H1 (cell line): ENCODE measurements at regions not wholly inside any gene's neighbourhood (a gene's known extent, or its start where the extent isn't known, plus 50 kb on each side); places are given as distances from the start of the nearest gene placed in this dataset.

Experiments
- CTCF ChIA-PET: fragments of 300-600 bp; sonication (Branson Sonifier 250); formaldehyde crosslinking; loops from one replicate; lab custom pipeline; 2021; ENCODE audit not compliant: partially characterized antibody; lab: Charles Lee
- POLR2A ChIA-PET: fragments of 300-600 bp; sonication (Branson Sonifier 250); formaldehyde crosslinking; loops from one replicate; lab custom pipeline; 2021; ENCODE audit warnings: inconsistent platforms; ENCODE audit not compliant: partially characterized antibody; lab: Charles Lee
- DNase-seq, 2 experiments: peaks; one replicate each; pipeline versions ENCODE4 v3.0.0 to v3.0.0-alpha.2; 2010 to 2022; ENCODE audit warnings: low spot score in 2 of 2, low read depth in 1 of 2, mixed read lengths in 1 of 2
- FAIRE-seq: peaks from 2 replicates; lab custom pipeline; 2011; peaks lifted over from hg19 to GRCh38; lab: Jason Lieb, UNC
- H2AFZ ChIP-seq: 2 replicates; pipeline ENCODE4 v1.8.1; 2012; ENCODE audit warnings: low read length, inconsistent platforms
- H2AK5ac ChIP-seq: 2 replicates; pipeline ENCODE4 v1.6.1; 2013; ENCODE audit warnings: low read depth, low read length
- H2BK120ac ChIP-seq: replicated peaks from 2 replicates; pipeline ENCODE3; 2013; ENCODE audit warnings: low read depth, low read length, inconsistent platforms
- H2BK12ac ChIP-seq: 2 replicates; pipeline ENCODE4 v1.6.1; 2013; ENCODE audit warnings: low read depth, low read length
- H2BK15ac ChIP-seq: 2 replicates; pipeline ENCODE4 v1.6.1; 2013; ENCODE audit warnings: low read length
- H2BK20ac ChIP-seq: 2 replicates; pipeline ENCODE4 v1.6.1; 2013; ENCODE audit warnings: low read length
- H2BK5ac ChIP-seq: 2 replicates; pipeline ENCODE4 v1.6.1; 2013; ENCODE audit warnings: low read depth, low read length
- H3K14ac ChIP-seq: 2 replicates; pipeline ENCODE4 v1.6.1; 2013; ENCODE audit warnings: inconsistent platforms; ENCODE audit not compliant: insufficient read length
- H3K18ac ChIP-seq: 2 replicates; pipeline ENCODE4 v1.6.1; 2013; ENCODE audit warnings: low read length; ENCODE audit errors: extremely low read depth
- H3K23ac ChIP-seq: 2 replicates; pipeline ENCODE4 v1.6.1; 2013; ENCODE audit warnings: inconsistent platforms; ENCODE audit not compliant: insufficient read length
- H3K23me2 ChIP-seq: 2 replicates; pipeline ENCODE4 v1.6.1; 2013; ENCODE audit warnings: low read depth, low read length
- H3K27ac ChIP-seq: 2 replicates; pipeline ENCODE4 v1.6.1; 2011; ENCODE audit warnings: low read depth, low read length, inconsistent platforms
- H3K27me3 ChIP-seq, 4 experiments: replicated peaks in 1 of 4; 1 replicate in 1 of 4; 2 replicates in 3 of 4; pipeline versions ENCODE4 v1.6.1 to v1.8.1; 2011 to 2013; ENCODE audit warnings: low read length in 3 of 4, mild to moderate bottlenecking in 3 of 4, inconsistent platforms in 2 of 4, mixed read lengths in 2 of 4, moderate library complexity in 1 of 4; ENCODE audit not compliant: control insufficient read depth in 3 of 4, insufficient read depth in 3 of 4; ENCODE audit errors: extremely low read depth in 1 of 4
- H3K36me3 ChIP-seq, 4 experiments: 2 replicates each; pipeline versions ENCODE4 v1.6.1 to v1.8.1; 2011 to 2013; ENCODE audit warnings: mild to moderate bottlenecking in 4 of 4, low read length in 3 of 4, moderate library complexity in 2 of 4, control low read depth in 1 of 4, inconsistent platforms in 1 of 4; ENCODE audit not compliant: insufficient read depth in 4 of 4, control insufficient read depth in 2 of 4
- H3K4ac ChIP-seq: replicated peaks from 2 replicates; pipeline ENCODE3; 2013; ENCODE audit warnings: low read length, low read depth, mixed read lengths, inconsistent platforms; ENCODE audit not compliant: insufficient read length
- H3K4me1 ChIP-seq, 4 experiments: replicated peaks in 1 of 4; 1 replicate in 1 of 4; 2 replicates in 3 of 4; pipeline versions ENCODE4 v1.6.1 to v1.8.1; 2011 to 2013; ENCODE audit warnings: low read length in 3 of 4, inconsistent platforms in 2 of 4, mixed read lengths in 1 of 4; ENCODE audit not compliant: insufficient read depth in 4 of 4, control insufficient read depth in 3 of 4
- H3K4me2 ChIP-seq, 2 experiments: 2 replicates each; pipeline versions ENCODE4 v1.6.1 to v1.8.1; 2011 to 2013; ENCODE audit warnings: low read depth in 2 of 2, low read length in 2 of 2, control low read depth in 1 of 2, inconsistent platforms in 1 of 2, mild to moderate bottlenecking in 1 of 2; ENCODE audit not compliant: insufficient read depth in 1 of 2
- H3K4me3 ChIP-seq, 4 experiments: fragments of 200-600, 300-600 bp in 1 of 4; sonication (generic), shearing (Covaris generic), sonication (Bioruptor Twin) in 1 of 4; 2 replicates each; pipeline versions ENCODE4 v1.5.1 to v1.8.1; 2011 to 2016; ENCODE audit warnings: low read length in 4 of 4, low read depth in 3 of 4, control low read depth in 2 of 4, inconsistent platforms in 2 of 4, mild to moderate bottlenecking in 2 of 4, mixed read lengths in 1 of 4, moderate library complexity in 1 of 4; ENCODE audit not compliant: insufficient read depth in 2 of 4; ENCODE audit errors: extremely low read depth in 1 of 4
- H3K56ac ChIP-seq: replicated peaks from 2 replicates; pipeline ENCODE3; 2013; ENCODE audit warnings: low read depth, mild to moderate bottlenecking, mixed read lengths, low read length, inconsistent platforms; ENCODE audit not compliant: insufficient read length
- H3K79me1 ChIP-seq: 2 replicates; pipeline ENCODE4 v1.6.1; 2013; ENCODE audit warnings: low read depth, low read length, control low read depth
- H3K79me2 ChIP-seq, 2 experiments: 2 replicates each; pipeline versions ENCODE4 v1.6.1 to v1.8.1; 2012 to 2013; ENCODE audit warnings: low read length in 2 of 2, mild to moderate bottlenecking in 2 of 2, inconsistent platforms in 1 of 2; ENCODE audit not compliant: insufficient read depth in 2 of 2, control insufficient read depth in 1 of 2
- H3K9ac ChIP-seq, 4 experiments: replicated peaks in 1 of 4; 1 replicate in 1 of 4; 2 replicates in 3 of 4; pipeline versions ENCODE4 v1.6.1 to v1.8.1; 2011 to 2013; ENCODE audit warnings: low read depth in 3 of 4, low read length in 3 of 4, control low read depth in 2 of 4, mild to moderate bottlenecking in 2 of 4, moderate library complexity in 2 of 4, inconsistent platforms in 1 of 4; ENCODE audit errors: extremely low read depth in 1 of 4
- H3K9me3 ChIP-seq, 2 experiments: 2 replicates each; pipeline versions ENCODE4 v1.6.1 to v1.8.1; 2012 to 2013; ENCODE audit warnings: mild to moderate bottlenecking in 2 of 2, moderate library complexity in 2 of 2, control low read depth in 1 of 2, inconsistent platforms in 1 of 2, low read depth in 1 of 2, low read length in 1 of 2, mixed read lengths in 1 of 2; ENCODE audit not compliant: insufficient read depth in 2 of 2
- H4K20me1 ChIP-seq, 2 experiments: replicated peaks in 1 of 2; 2 replicates each; pipeline versions ENCODE3 to v1.8.1; 2011 to 2013; ENCODE audit warnings: inconsistent platforms in 2 of 2, low read length in 2 of 2, mild to moderate bottlenecking in 1 of 2; ENCODE audit not compliant: insufficient read depth in 2 of 2, control insufficient read depth in 1 of 2
- H4K5ac ChIP-seq: 2 replicates; pipeline ENCODE4 v1.6.1; 2013; ENCODE audit warnings: low read length, low read depth, mixed read lengths, inconsistent platforms; ENCODE audit not compliant: insufficient read length
- H4K8ac ChIP-seq: 2 replicates; pipeline ENCODE4 v1.8.0; 2013; ENCODE audit warnings: mild to moderate bottlenecking, moderate library complexity, low read length, inconsistent platforms; ENCODE audit not compliant: insufficient read depth; ENCODE audit errors: extremely low read depth
- H4K91ac ChIP-seq: replicated peaks from 2 replicates; pipeline ENCODE3; 2013; ENCODE audit warnings: low read length, mixed read lengths, inconsistent platforms; ENCODE audit not compliant: insufficient read length
- ASH2L ChIP-seq: fragments of 200-600, 300-600 bp; sonication (generic); IDR thresholded peaks from one replicate; pipeline ENCODE4 v1.7.1; 2017; ENCODE audit warnings: low read length
- BCL11A ChIP-seq, 2 experiments: IDR thresholded peaks; one replicate each; pipeline ENCODE4 v1.6.1; 2011; ENCODE audit warnings: low read depth in 2 of 2, low read length in 2 of 2, mild to moderate bottlenecking in 2 of 2
- BRCA1 ChIP-seq: IDR thresholded peaks from 2 replicates; pipeline ENCODE4 v1.6.1; 2012; ENCODE audit warnings: low read depth, low read length, improper control_type of control experiment
- CBX5 ChIP-seq: fragments of 300-800, 300-1000 bp; sonication (generic); IDR thresholded peaks from 2 replicates; pipeline ENCODE4 v1.7.1; 2016; ENCODE audit warnings: antibody characterized with exemption, low read length, low read depth
- CHD1 ChIP-seq: IDR thresholded peaks from 2 replicates; pipeline ENCODE4 v1.6.1; 2012; ENCODE audit warnings: low read depth, low read length, improper control_type of control experiment
- HDAC2 ChIP-seq, 2 experiments: fragments of 300-600 bp in 1 of 2; sonication (generic) in 1 of 2; IDR thresholded peaks; 2 replicates each; pipeline ENCODE4 v1.6.1; 2011 to 2012; ENCODE audit warnings: low read depth in 2 of 2, low read length in 2 of 2, mild to moderate bottlenecking in 2 of 2, moderate library complexity in 2 of 2, borderline replicate concordance in 1 of 2, inconsistent platforms in 1 of 2
- JUN ChIP-seq: IDR thresholded peaks from 2 replicates; pipeline ENCODE4 v1.6.1; 2011; ENCODE audit warnings: low read depth, mild to moderate bottlenecking, improper control_type of control experiment, low read length
- KDM1A ChIP-seq: fragments of 200-600, 300-600 bp; sonication (generic); IDR thresholded peaks from 2 replicates; pipeline ENCODE4 v1.7.1; 2016; ENCODE audit warnings: mild to moderate bottlenecking, low read length, borderline replicate concordance
- POU5F1 ChIP-seq: IDR thresholded peaks from 2 replicates; pipeline ENCODE4 v1.6.1; 2011; ENCODE audit warnings: low read depth, mild to moderate bottlenecking, low read length, moderate library complexity
- RBBP5 ChIP-seq: IDR thresholded peaks from 2 replicates; pipeline ENCODE4 v1.7.1; 2012; ENCODE audit warnings: low read depth, mild to moderate bottlenecking, inconsistent platforms, low read length, moderate library complexity, borderline replicate concordance
- SP2 ChIP-seq: IDR thresholded peaks from 2 replicates; pipeline ENCODE4 v1.6.1; 2012; ENCODE audit warnings: mild to moderate bottlenecking, low read length, inconsistent platforms
- TAF1 ChIP-seq: IDR thresholded peaks from 2 replicates; pipeline ENCODE4 v1.6.1; 2011; ENCODE audit warnings: mild to moderate bottlenecking, low read depth, low read length
- WGBS, 2 experiments: shearing (Covaris generic) in 1 of 2; methylation state at CpG; one replicate each; pipeline versions ENCODE4 v1.1.6 to v1.1.7; 2013 to 2015; ENCODE audit warnings: low lambda C conversion rate in 2 of 2, mixed read lengths in 2 of 2, inconsistent platforms in 1 of 2, low coverage in 1 of 2, missing lambda C conversion rate in 1 of 2; ENCODE audit not compliant: insufficient replicate concordance in 2 of 2, insufficient coverage in 1 of 2, insufficient read length in 1 of 2; ENCODE audit errors: extremely low coverage in 1 of 2, missing lambda C conversion rate in 1 of 2; 5-methylcytosine and 5-hydroxymethylcytosine counted together
- TF ChIP-seq, protein P1 (sequence below): IDR thresholded peaks from 2 replicates; pipeline ENCODE4 v1.6.1; 2011; ENCODE audit warnings: low read length, improper control_type of control experiment
- TF ChIP-seq, protein P2 (sequence below): IDR thresholded peaks from 2 replicates; pipeline ENCODE4 v1.6.1; 2011; ENCODE audit warnings: low read depth, mild to moderate bottlenecking, low read length; ENCODE audit not compliant: insufficient read depth

DNA sequence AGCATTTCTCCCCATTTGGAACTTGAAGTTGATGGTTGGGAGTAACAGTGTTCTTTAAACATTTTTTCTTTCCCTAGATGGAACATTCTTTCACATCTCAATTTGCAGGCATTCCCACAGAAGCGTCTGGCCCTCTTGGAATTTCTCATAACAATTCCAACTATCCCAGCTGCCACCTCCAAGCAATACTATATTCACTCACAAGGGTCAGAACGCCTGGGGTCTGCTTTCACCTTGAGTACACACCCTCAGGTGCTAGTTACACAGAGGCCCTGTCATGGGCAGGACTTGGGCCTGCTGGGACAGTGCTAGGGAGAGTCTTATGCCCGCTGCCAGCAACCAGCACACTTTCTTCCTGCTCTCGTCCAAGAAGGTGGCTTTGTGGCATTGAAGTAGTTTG, 136.5 kb downstream of the JCAD start:
- H2BK5ac ChIP-seq, result no peak overlapping the region
- no peak overlapping the region for H2BK12ac ChIP-seq
- no peak overlapping the region for H2AFZ ChIP-seq
- peaks cover 3% of the 10 kb centered on the region for H3K23me2 ChIP-seq
- FAIRE-seq, result no peak
- H3K79me1 ChIP-seq, result no peaks in the 10 kb centered on the region
- no peak for DNase-seq
- H3K9ac ChIP-seq, result no peak overlapping the region
- no peak overlapping the region for H3K4ac ChIP-seq
- H4K20me1 ChIP-seq, result no peaks in the 10 kb centered on the region
- POLR2A ChIA-PET, result no interaction called here
- H4K91ac ChIP-seq, result no peak overlapping the region
- CTCF ChIA-PET, result no interaction called here
- no peak overlapping the region for H2BK15ac ChIP-seq
- no peak overlapping the region for H3K14ac ChIP-seq
- no peaks in the 10 kb centered on the region for H3K9me3 ChIP-seq
- peaks cover 0 to 4% (median under 1%) of the 10 kb centered on the region in 4 experiments; a peak in 2 of 7 replicates for H3K4me1 ChIP-seq
- no peak overlapping the region for H2BK120ac ChIP-seq
- H3K79me2 ChIP-seq, result no peaks in the 10 kb centered on the region
- no peak overlapping the region for H2AK5ac ChIP-seq
- H3K27ac ChIP-seq, result no peak overlapping the region
- no peak overlapping the region for H3K4me3 ChIP-seq
- H3K23ac ChIP-seq, result no peak overlapping the region
- no peak overlapping the region for H3K18ac ChIP-seq
- 68% methylated on average over 4 of the region's 4 CpGs; no CpG with 5 or more reads in 1 of the 2 experiments for WGBS, 2 experiments
- H3K56ac ChIP-seq, result no peak overlapping the region
- H3K27me3 ChIP-seq, result no peaks in the 10 kb centered on the region
- H3K4me2 ChIP-seq, result no peak overlapping the region
- no peak overlapping the region for H4K8ac ChIP-seq
- H2BK20ac ChIP-seq, result no peak overlapping the region
- H3K36me3 ChIP-seq, result no peaks in the 10 kb centered on the region
- H4K5ac ChIP-seq, result no peak overlapping the region
- TF ChIP-seq CBX5, result no peak
- no peak for TF ChIP-seq HDAC2 (IDR thresholded peaks at IDR 0.05; ENCODE audit: borderline replicate concordance in 1 of 2, low read depth in 2 of 2, low read length in 2 of 2)
- TF ChIP-seq SP2, result no peak
- TF ChIP-seq, protein P1, sequence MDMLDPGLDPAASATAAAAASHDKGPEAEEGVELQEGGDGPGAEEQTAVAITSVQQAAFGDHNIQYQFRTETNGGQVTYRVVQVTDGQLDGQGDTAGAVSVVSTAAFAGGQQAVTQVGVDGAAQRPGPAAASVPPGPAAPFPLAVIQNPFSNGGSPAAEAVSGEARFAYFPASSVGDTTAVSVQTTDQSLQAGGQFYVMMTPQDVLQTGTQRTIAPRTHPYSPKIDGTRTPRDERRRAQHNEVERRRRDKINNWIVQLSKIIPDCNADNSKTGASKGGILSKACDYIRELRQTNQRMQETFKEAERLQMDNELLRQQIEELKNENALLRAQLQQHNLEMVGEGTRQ, result no peak
- no peak for TF ChIP-seq KDM1A
- no peak for TF ChIP-seq CHD1
- TF ChIP-seq RBBP5, result no peak
- TF ChIP-seq POU5F1, result no peak
- TF ChIP-seq BRCA1, result no peak
- no peak for TF ChIP-seq TAF1
- TF ChIP-seq BCL11A (IDR thresholded peaks at IDR 0.05; ENCODE audit: low read depth in 2 of 2, low read length in 2 of 2), result no peak
- TF ChIP-seq, protein P2, sequence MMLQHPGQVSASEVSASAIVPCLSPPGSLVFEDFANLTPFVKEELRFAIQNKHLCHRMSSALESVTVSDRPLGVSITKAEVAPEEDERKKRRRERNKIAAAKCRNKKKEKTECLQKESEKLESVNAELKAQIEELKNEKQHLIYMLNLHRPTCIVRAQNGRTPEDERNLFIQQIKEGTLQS, result no peak
- TF ChIP-seq JUN, result no peak
- TF ChIP-seq ASH2L, result no peak
